Mesenchymal stem cell (in vitro differentiated cells and primary cell): ENCODE measurements at regions not wholly inside any gene's neighbourhood (a gene's known extent, or its start where the extent isn't known, plus 50 kb on each side); places are given as distances from the start of the nearest gene placed in this dataset.
"Not testable (repeated sequence)": the region's sequence is repeated elsewhere in the genome, so short reads cannot be mapped to it uniquely, and the experiment has no call there.

Experiments used
- DNase-seq: peaks from one replicate; pipeline ENCODE4 v3.0.0-alpha.2; 2013
- H2AFZ ChIP-seq: one replicate; pipeline ENCODE4 v1.6.1; 2013; ENCODE audit warnings: low read depth, mild to moderate bottlenecking, control low read depth, inconsistent platforms, low read length, moderate library complexity
- H2AK5ac ChIP-seq: 2 replicates; pipeline ENCODE4 v1.6.1; 2013; ENCODE audit warnings: low read length, moderate library complexity, mild to moderate bottlenecking, inconsistent platforms; ENCODE audit not compliant: severe bottlenecking
- H2BK120ac ChIP-seq: one replicate; pipeline ENCODE4 v1.6.1; 2013; ENCODE audit warnings: low read depth, mild to moderate bottlenecking, inconsistent platforms, low read length, moderate library complexity
- H2BK12ac ChIP-seq, 2 experiments: one replicate each; pipeline ENCODE4 v1.6.1; 2013; ENCODE audit warnings: inconsistent platforms in 2 of 2, low read length in 2 of 2, mild to moderate bottlenecking in 2 of 2, moderate library complexity in 2 of 2, control low read depth in 1 of 2
- H2BK15ac ChIP-seq: one replicate; pipeline ENCODE4 v1.6.1; 2013; ENCODE audit warnings: mild to moderate bottlenecking, low read depth, inconsistent platforms; ENCODE audit not compliant: poor library complexity, severe bottlenecking
- H2BK5ac ChIP-seq: 2 replicates; pipeline ENCODE4 v1.6.1; 2013; ENCODE audit warnings: low read depth, mild to moderate bottlenecking, low read length, control low read depth, inconsistent platforms; ENCODE audit not compliant: poor library complexity, severe bottlenecking
- H3K14ac ChIP-seq, 2 experiments: one replicate each; pipeline ENCODE4 v1.6.1; 2013; ENCODE audit warnings: inconsistent platforms in 2 of 2, low read length in 2 of 2, control low read depth in 1 of 2, mild to moderate bottlenecking in 1 of 2, moderate library complexity in 1 of 2
- H3K18ac ChIP-seq, 2 experiments: one replicate each; pipeline ENCODE4 v1.6.1; 2013; ENCODE audit warnings: inconsistent platforms in 2 of 2, low read length in 2 of 2, control low read depth in 1 of 2, low read depth in 1 of 2, mild to moderate bottlenecking in 1 of 2
- H3K23ac ChIP-seq, 2 experiments: one replicate each; pipeline ENCODE4 v1.6.1; 2013; ENCODE audit warnings: inconsistent platforms in 2 of 2, low read length in 2 of 2, mild to moderate bottlenecking in 2 of 2, moderate library complexity in 2 of 2, control low read depth in 1 of 2
- H3K27ac ChIP-seq: 2 replicates; pipeline ENCODE4 v1.5.1; 2013; ENCODE audit warnings: mild to moderate bottlenecking, moderate library complexity, low read length, control low read depth, inconsistent platforms; ENCODE audit not compliant: poor library complexity, severe bottlenecking
- H3K27me3 ChIP-seq, 2 experiments: 2 replicates each; pipeline versions ENCODE4 v1.6.1 to v1.7.0; 2013; ENCODE audit warnings: low read length in 2 of 2, mild to moderate bottlenecking in 2 of 2, moderate library complexity in 2 of 2, control low read depth in 1 of 2, inconsistent platforms in 1 of 2; ENCODE audit not compliant: control insufficient read depth in 1 of 2, insufficient read depth in 1 of 2
- H3K36me3 ChIP-seq, 2 experiments: 2 replicates each; pipeline versions ENCODE4 v1.6.1 to v1.7.0; 2013; ENCODE audit warnings: low read length in 2 of 2, control low read depth in 1 of 2, inconsistent platforms in 1 of 2, low read depth in 1 of 2, mild to moderate bottlenecking in 1 of 2; ENCODE audit not compliant: insufficient read depth in 2 of 2, control insufficient read depth in 1 of 2
- H3K4ac ChIP-seq, 2 experiments: one replicate each; pipeline ENCODE4 v1.6.1; 2013; ENCODE audit warnings: inconsistent platforms in 2 of 2, low read length in 2 of 2, mild to moderate bottlenecking in 2 of 2, moderate library complexity in 2 of 2, control low read depth in 1 of 2, low read depth in 1 of 2
- H3K4me1 ChIP-seq: 2 replicates; pipeline ENCODE4 v1.6.1; 2013; ENCODE audit warnings: low read depth, low read length, control low read depth; ENCODE audit not compliant: control insufficient read depth, insufficient read depth
- H3K4me2 ChIP-seq: 2 replicates; pipeline ENCODE4 v1.6.1; 2013; ENCODE audit warnings: low read length, mild to moderate bottlenecking, inconsistent platforms; ENCODE audit not compliant: poor library complexity, severe bottlenecking
- H3K4me3 ChIP-seq, 2 experiments: 2 replicates each; pipeline versions ENCODE4 v1.5.1 to v1.7.0; 2013; ENCODE audit warnings: low read length in 2 of 2, mild to moderate bottlenecking in 2 of 2, control low read depth in 1 of 2, low read depth in 1 of 2; ENCODE audit not compliant: insufficient read depth in 1 of 2
- H3K79me1 ChIP-seq: replicated peaks from 2 replicates; pipeline ENCODE4 v1.6.1; 2013; ENCODE audit warnings: mild to moderate bottlenecking, control low read depth, low read length, inconsistent platforms; ENCODE audit not compliant: poor library complexity, severe bottlenecking
- H3K9ac ChIP-seq: 2 replicates; pipeline ENCODE4 v1.7.0; 2013; ENCODE audit warnings: mild to moderate bottlenecking, low read length, moderate library complexity
- H3K9me3 ChIP-seq: 2 replicates; pipeline ENCODE4 v1.7.0; 2013; ENCODE audit warnings: mild to moderate bottlenecking, low read length; ENCODE audit not compliant: control insufficient read depth
- H4K8ac ChIP-seq: one replicate; pipeline ENCODE4 v1.6.1; 2013; ENCODE audit warnings: inconsistent platforms, mild to moderate bottlenecking, low read length, moderate library complexity
- H4K91ac ChIP-seq: one replicate; pipeline ENCODE4 v1.6.1; 2013; ENCODE audit warnings: mild to moderate bottlenecking, low read length, inconsistent platforms
- WGBS: methylation state at CpG from one replicate; pipeline ENCODE4 v1.1.7; 2013; ENCODE audit warnings: mixed read lengths; 5-methylcytosine and 5-hydroxymethylcytosine counted together

DNA sequence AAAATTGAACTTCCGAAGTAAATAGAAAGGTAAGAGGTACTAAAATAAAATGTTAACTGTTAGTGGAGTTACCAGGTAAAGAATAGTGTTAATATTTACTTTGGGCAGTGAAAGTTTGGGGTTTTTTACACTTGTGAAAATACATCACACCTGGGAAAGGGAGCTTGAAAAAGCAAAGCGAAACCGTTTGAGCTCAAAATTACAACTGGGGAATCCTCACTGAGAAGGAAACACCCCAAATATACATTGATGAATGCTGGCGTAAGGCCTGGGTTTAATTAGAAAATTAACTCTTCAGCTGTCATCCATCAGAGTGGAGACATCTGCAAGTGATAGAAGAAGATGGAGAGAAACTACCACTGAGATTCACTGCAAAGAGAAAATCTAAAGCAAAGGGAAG is 1153.0 kb downstream of the SLITRK5 start:
- Histone ChIP-seq H3K4me1 (no peaks in the 10 kb centered on the region), H2BK5ac (no peak overlapping the region), H3K18ac (no peak overlapping the region), H3K4ac (no peak overlapping the region), H2AK5ac (no peak overlapping the region), H3K4me3 (no peak overlapping the region), H3K9ac (no peak overlapping the region), H2BK12ac (no peak overlapping the region), H2BK120ac (no peak overlapping the region), H4K8ac (no peak overlapping the region), H3K14ac (no peak overlapping the region), H3K4me2 (no peak overlapping the region), H3K9me3 (peaks cover 10% of the 10 kb centered on the region), H4K91ac (no peak overlapping the region), H3K23ac (no peak overlapping the region), H3K79me1 (no peaks in the 10 kb centered on the region), H3K27ac (no peak overlapping the region), H3K36me3 (no peaks in the 10 kb centered on the region), H2BK15ac (no peak overlapping the region), H2AFZ (no peak overlapping the region), H3K27me3 (no peaks in the 10 kb centered on the region)
- DNase-seq: no peak
- 75% methylated on average over 1 of the region's 4 CpGs for whole genome bisulfite sequencing

DNA sequence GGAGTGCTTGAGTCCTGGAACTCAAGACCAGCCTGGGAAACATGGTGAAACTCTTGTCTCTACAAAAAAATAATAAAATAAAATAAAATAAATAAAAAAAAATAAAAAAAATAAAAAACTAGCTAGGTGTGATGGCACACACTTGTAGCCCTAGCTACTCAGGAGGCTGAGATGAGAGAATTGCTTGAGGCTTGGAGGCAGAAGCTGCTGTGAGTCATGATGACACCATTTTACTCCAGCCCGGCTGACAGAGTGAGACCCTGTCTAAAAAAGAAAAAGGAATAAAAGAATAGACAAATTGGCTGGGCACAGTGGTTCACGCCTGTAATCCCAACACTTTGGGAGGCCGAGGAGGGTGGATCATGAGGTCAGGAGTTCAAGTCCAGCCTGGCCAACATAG is 1168.9 kb downstream of the SLITRK5 start:
- H3K27ac ChIP-seq: no peak overlapping the region
- H4K8ac ChIP-seq: no peak overlapping the region
- H3K14ac ChIP-seq: no peak overlapping the region
- no peak overlapping the region for H2BK120ac ChIP-seq
- no peak overlapping the region for H3K23ac ChIP-seq
- H3K9me3 ChIP-seq: peaks cover 11% of the 10 kb centered on the region
- H2AFZ ChIP-seq: no peak overlapping the region
- 93% methylated on average over 3 of the region's 3 CpGs for WGBS
- H2BK15ac ChIP-seq: no peak overlapping the region
- H4K91ac ChIP-seq: no peak overlapping the region
- H2AK5ac ChIP-seq: no peak overlapping the region
- no peak overlapping the region for H2BK12ac ChIP-seq
- no peak overlapping the region for H3K4me2 ChIP-seq
- no peaks in the 10 kb centered on the region for H3K36me3 ChIP-seq
- H3K9ac ChIP-seq: no peak overlapping the region
- H3K18ac ChIP-seq: no peak overlapping the region
- H2BK5ac ChIP-seq: no peak overlapping the region
- H3K4me1 ChIP-seq: no peaks in the 10 kb centered on the region
- no peak overlapping the region for H3K4me3 ChIP-seq
- no peak for DNase-seq
- H3K4ac ChIP-seq: no peak overlapping the region
- no peaks in the 10 kb centered on the region for H3K79me1 ChIP-seq
- H3K27me3 ChIP-seq: no peaks in the 10 kb centered on the region

DNA sequence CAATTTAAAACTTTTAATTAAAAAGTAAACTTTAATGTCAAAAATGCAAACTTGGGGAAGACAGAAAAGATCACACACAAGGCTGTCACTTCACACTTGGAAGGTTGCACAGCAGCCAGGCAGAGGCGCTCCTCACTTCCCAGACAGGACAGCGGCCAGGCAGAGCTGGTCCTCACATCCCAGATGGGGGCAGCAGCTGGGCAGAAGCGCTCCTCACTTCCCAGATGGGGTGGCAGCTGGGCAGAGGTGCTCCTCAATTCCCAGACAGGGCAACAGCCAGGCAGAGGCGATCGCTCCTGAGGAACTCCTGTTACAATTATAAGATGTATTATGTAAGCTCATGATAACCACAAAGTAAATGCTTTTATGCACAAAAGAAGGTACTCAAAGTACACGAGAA is 1181.1 kb downstream of the SLITRK5 start:
- DNase-seq, H2BK15ac ChIP-seq, H3K4me1 ChIP-seq, H3K4me2 ChIP-seq, H4K91ac ChIP-seq, H3K4me3 ChIP-seq, H2BK120ac ChIP-seq, H2BK5ac ChIP-seq, H2BK12ac ChIP-seq, H3K36me3 ChIP-seq, H3K27me3 ChIP-seq, H3K4ac ChIP-seq, H4K8ac ChIP-seq, H2AFZ ChIP-seq, H2AK5ac ChIP-seq, H3K27ac ChIP-seq, H3K23ac ChIP-seq, H3K9ac ChIP-seq, H3K79me1 ChIP-seq, H3K18ac ChIP-seq: not testable (repeated sequence)
- Histone ChIP-seq H3K9me3 (peaks cover 11% of the 10 kb centered on the region), H3K14ac (peak overlapping the region in 1 of 2 experiments; percentile 75)
- WGBS: 81% methylated on average over 3 of the region's 6 CpGs

DNA sequence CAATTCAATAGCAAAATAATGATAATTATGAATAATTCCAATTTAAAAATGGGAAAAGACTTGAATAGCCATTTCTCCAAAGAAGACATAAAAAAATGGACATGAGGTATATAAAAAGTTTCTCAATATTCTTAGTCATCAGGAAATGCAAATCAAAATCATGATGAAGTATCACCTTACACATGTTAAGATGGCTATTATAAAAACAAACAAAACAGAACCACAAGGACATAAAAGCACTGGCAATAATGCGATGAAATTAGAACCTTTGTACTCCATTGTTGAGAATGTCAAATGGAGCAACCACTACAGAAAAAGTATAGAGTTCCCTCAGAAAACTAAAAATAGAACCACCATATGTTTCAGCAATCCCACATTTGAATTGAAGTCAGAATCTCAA is 1186.1 kb downstream of the SLITRK5 start:
- DNase-seq: no peak
- Histone ChIP-seq H3K18ac (no peak overlapping the region), H3K4me2 (no peak overlapping the region), H2BK5ac (no peak overlapping the region), H3K4me1 (no peaks in the 10 kb centered on the region), H2BK12ac (no peak overlapping the region), H3K9ac (no peak overlapping the region), H3K14ac (no peak overlapping the region), H3K4ac (no peak overlapping the region), H4K8ac (no peak overlapping the region), H3K9me3 (peaks cover 11% of the 10 kb centered on the region), H3K23ac (no peak overlapping the region), H3K27ac (no peak overlapping the region), H3K27me3 (no peaks in the 10 kb centered on the region), H3K79me1 (no peaks in the 10 kb centered on the region), H4K91ac (no peak overlapping the region), H2BK15ac (no peak overlapping the region), H3K4me3 (no peak overlapping the region), H2AFZ (no peak overlapping the region), H2BK120ac (no peak overlapping the region), H3K36me3 (no peaks in the 10 kb centered on the region), H2AK5ac (no peak overlapping the region)
- 94% methylated on average over 1 of the region's 1 CpG for WGBS
